ENCODE measurements at regions not wholly inside any gene's neighbourhood (a gene's known extent, or its start where the extent isn't known, plus 50 kb on each side); places are given as distances from the start of the nearest gene placed in this dataset.

DNA sequence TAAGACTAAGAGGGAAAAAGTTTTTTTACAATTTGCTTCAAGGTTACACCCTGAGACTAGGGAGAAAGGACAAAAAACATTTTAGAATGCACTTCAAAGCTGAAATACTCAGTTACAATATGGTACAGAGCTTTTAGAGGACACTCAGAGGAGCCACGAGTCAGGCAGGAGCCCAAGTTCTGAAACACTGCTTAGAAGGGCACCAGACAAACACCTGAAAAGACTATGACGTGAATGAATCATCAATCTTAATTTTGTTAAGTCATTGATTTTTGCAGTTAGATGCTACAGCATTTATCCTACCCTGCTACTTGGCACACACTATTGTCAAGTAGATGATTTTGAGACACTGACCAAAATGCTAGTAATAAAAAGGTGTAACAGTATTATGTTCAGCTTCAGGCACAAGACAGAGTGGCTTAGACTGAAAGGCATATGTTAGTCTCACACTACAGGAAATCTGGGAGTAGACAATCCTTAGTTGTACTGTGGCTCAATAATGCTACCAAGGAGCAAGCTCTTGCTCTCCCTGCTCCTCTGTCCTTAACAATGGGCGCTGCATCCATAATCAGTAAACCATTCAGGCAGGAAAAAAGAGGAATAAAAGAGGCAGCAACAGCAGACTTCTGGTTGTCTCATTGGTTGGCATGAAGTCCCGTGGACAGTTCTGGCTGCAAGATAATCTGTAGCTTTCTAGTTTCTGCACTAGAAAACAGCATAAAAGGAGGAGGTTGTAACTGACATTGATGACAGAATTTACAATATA is 151.8 kb downstream of the ABCA8 start:
- TF ChIP-seq, protein P1, sequence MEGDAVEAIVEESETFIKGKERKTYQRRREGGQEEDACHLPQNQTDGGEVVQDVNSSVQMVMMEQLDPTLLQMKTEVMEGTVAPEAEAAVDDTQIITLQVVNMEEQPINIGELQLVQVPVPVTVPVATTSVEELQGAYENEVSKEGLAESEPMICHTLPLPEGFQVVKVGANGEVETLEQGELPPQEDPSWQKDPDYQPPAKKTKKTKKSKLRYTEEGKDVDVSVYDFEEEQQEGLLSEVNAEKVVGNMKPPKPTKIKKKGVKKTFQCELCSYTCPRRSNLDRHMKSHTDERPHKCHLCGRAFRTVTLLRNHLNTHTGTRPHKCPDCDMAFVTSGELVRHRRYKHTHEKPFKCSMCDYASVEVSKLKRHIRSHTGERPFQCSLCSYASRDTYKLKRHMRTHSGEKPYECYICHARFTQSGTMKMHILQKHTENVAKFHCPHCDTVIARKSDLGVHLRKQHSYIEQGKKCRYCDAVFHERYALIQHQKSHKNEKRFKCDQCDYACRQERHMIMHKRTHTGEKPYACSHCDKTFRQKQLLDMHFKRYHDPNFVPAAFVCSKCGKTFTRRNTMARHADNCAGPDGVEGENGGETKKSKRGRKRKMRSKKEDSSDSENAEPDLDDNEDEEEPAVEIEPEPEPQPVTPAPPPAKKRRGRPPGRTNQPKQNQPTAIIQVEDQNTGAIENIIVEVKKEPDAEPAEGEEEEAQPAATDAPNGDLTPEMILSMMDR (IDR thresholded peaks at IDR 0.05; ENCODE audit: low read depth, low read length) = no peak
- Histone ChIP-seq H3K4me1 (no peaks in the 10 kb centered on the region), H3K36me3 (no peaks in the 10 kb centered on the region), H3K27me3 (0 out of 2 replicates have a peak, but pooled peaks cover 4% of the 10 kb centered on the region), H3K9me3 (no peaks in the 10 kb centered on the region), H3K4me3 (ENCODE audit: low read depth, low read length) (no peak overlapping the region)
- DNase-seq = no peak

DNA sequence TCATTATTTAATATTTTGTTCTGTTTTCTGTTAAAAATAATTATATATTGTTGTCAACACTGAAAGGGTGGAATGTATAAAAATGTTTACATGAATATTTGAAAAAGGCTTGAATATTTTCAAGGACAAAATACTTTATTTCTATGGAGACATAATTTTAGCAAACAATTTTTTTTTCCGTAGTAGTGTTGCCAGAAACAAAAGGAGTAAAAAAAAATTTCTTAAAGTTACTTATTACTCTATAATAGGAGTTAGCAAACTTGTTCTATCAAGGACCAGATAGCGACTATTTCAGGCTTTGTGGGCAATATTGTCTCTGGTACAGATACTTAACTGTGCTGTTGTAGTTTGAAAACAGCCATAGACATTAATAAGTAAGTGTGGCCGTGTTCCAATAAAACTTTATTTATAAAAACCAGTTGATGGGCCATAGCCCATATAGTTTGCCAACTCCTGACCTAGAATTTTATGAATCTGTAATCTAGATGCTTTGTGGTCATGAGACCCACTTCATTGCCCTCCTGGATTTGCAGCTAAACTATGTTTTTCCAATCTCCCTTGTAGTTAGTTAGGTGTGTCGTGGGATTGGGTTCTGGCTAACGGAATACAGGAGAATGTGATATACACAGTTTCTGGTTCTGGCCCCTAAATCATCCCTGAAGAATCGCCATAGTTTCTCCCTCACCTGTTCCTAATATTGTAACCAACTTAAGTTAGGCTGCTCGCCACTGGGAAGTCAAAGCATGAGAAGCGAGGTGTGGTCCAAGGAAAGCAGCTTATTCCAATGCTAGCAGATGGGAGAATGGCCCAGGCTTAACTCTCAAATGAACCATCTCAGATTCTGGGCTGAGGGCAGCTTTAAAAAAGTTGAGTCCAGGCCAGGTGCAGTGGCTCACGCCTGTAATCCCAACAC is 153.6 kb downstream of the ABCA8 start:
- H3K4me1 ChIP-seq = no peaks in the 10 kb centered on the region
- TF ChIP-seq, protein P1 (IDR thresholded peaks at IDR 0.05; ENCODE audit: low read depth, low read length) = no peak
- 0 out of 2 replicates have a peak, but pooled peaks cover 4% of the 10 kb centered on the region for H3K27me3 ChIP-seq
- DNase-seq = no peak
- H3K36me3 ChIP-seq = no peaks in the 10 kb centered on the region
- H3K4me3 ChIP-seq (ENCODE audit: low read depth, low read length) = no peak overlapping the region
- H3K9me3 ChIP-seq = no peaks in the 10 kb centered on the region

DNA sequence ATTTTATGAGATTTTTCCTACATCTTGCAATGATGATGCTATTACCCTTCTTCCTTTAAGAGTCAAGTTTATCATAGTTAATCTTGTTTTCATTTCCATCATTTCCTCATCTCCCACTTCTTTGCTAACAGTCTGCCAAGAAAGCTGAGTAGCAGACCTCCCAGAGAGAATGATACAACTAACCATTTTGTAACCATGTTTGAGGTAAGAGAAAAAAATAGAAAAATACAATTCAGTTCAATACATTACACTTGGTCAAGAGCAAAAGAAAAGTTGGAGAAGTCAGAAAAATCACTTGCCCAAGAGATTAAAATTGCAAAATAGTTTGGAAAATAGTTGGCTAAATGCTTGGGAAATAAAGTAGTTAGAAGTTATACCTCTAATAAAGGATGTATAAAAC is 154.4 kb downstream of the ABCA8 start:
- Histone ChIP-seq H3K36me3 (no peaks in the 10 kb centered on the region), H3K4me1 (no peaks in the 10 kb centered on the region), H3K9me3 (no peaks in the 10 kb centered on the region), H3K4me3 (ENCODE audit: low read depth, low read length) (no peak overlapping the region), H3K27me3 (0 out of 2 replicates have a peak, but pooled peaks cover 4% of the 10 kb centered on the region)
- no peak for DNase-seq
- TF ChIP-seq, protein P1 (IDR thresholded peaks at IDR 0.05; ENCODE audit: low read depth, low read length) = no peak

DNA sequence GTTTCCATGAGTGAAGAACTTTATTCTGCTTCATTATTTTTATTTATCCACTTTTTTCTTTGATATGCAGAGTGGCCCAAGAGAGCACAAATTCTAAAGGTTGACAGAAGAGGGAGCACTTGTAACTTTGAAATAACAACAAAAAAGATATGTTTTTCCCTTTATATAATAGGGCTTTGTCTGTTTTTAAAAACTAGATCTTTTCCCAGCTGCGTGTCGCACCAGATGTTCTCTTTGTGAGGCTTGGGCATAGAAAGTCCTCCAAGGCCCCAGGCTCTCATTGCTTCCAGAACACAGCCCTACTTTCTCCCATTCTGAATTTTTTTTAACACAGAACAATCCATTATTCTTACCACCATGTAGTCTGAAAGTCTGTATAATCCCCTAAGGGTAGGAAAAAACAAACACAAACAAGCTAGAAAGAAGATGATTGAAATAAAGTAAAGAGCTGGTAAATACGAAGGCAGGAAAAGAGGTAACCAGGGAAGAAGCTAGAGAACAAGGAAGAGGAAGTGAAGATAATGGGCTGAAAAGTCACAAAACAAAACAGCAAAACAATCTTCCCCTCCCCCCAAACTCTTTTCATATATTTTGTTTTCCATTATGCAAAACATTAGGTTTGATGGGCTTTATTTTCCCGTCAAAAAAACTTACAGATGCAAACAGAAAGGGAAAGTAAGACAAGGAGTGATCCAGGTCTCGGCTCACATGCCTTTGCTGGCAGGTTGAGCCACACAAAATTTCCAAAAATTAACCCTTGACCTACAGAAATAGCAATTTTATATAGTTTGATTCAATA is 160.4 kb downstream of the ABCA8 start:
- TF ChIP-seq, protein P1 (IDR thresholded peaks at IDR 0.05; ENCODE audit: low read depth, low read length) = no peak
- Histone ChIP-seq H3K27me3 (peaks cover 10% of the 10 kb centered on the region; the same call in 1 of the 2 replicates), H3K4me3 (ENCODE audit: low read depth, low read length) (no peak overlapping the region), H3K9me3 (no peaks in the 10 kb centered on the region), H3K36me3 (no peaks in the 10 kb centered on the region), H3K4me1 (no peaks in the 10 kb centered on the region)
- DNase-seq = no peak

DNA sequence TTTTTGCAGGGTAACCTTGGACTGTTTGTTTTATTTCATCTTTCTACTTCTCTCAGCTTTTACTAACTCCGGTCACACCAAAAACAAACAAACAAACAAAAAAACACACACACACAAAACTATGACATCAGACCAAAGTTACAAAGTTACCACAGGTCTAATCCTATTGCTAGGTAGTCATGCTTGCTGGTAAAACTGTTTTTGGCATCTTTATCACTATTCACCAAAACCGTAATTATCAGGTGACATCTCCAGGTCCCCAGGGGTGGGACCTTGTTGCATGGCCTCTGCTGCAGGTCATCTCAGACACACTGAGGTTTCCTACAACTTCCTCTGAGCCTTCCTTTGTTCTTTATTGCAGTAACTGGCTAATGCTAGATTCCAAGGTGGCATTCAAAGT is 162.3 kb downstream of the ABCA8 start:
- DNase-seq = no peak
- Histone ChIP-seq H3K27me3 (peaks cover 7% of the 10 kb centered on the region; the same call in 1 of the 2 replicates), H3K36me3 (no peaks in the 10 kb centered on the region), H3K4me3 (ENCODE audit: low read depth, low read length) (no peak overlapping the region), H3K9me3 (no peaks in the 10 kb centered on the region), H3K4me1 (no peaks in the 10 kb centered on the region)
- TF ChIP-seq, protein P1 (IDR thresholded peaks at IDR 0.05; ENCODE audit: low read depth, low read length) = no peak
